ENCODE measurements at regions not wholly inside any gene's neighbourhood (a gene's known extent, or its start where the extent isn't known, plus 50 kb on each side); places are given as distances from the start of the nearest gene placed in this dataset.

- H3K9me3 ChIP-seq (ENCODE audit: low read length), result no peaks in the 10 kb centered on the region
- H3K9me2 ChIP-seq (ENCODE audit: insufficient read depth, low read length), result no peaks in the 10 kb centered on the region
- no peak for DNase-seq (ENCODE audit: low spot score)
- ChIA-PET CTCF (ENCODE audit: unreplicated experiment) (no interaction called here), POLR2A (no interaction called here)
- H2AFZ ChIP-seq (ENCODE audit: low read length), result no peak overlapping the region
- no peaks in the 10 kb centered on the region for H3K36me3 ChIP-seq (ENCODE audit: insufficient read depth, low read length)
- H3K27ac ChIP-seq (ENCODE audit: low read depth, low read length, poor library complexity, severe bottlenecking), result no peak overlapping the region
- H3K4me2 ChIP-seq (ENCODE audit: low read length), result no peak overlapping the region
- H3K4me3 ChIP-seq (ENCODE audit: low read depth, low read length, poor library complexity, severe bottlenecking), result no peak overlapping the region
- H4K20me1 ChIP-seq (ENCODE audit: insufficient read depth, low read length), result no peaks in the 10 kb centered on the region
- no TSS peak for BruUV-seq (replicated peaks)
- TF ChIP-seq CTCF (conservative IDR thresholded peaks at IDR 0.05; ENCODE audit: low read length) (no peak), EZH2phosphoT487 (IDR thresholded peaks at IDR 0.05; ENCODE audit: borderline replicate concordance, low read depth, low read length) (no peak)
- no peaks in the 10 kb centered on the region for H3K79me2 ChIP-seq (ENCODE audit: insufficient read depth, low read depth, low read length)
- intact Hi-C loops (cut with micrococcal nuclease; ENCODE audit: unreplicated experiment), result no loop called here
- H3K4me1 ChIP-seq (ENCODE audit: insufficient read depth, low read length, poor library complexity, severe bottlenecking), result no peaks in the 10 kb centered on the region
Measured at GRCh38 chr3:78273326-78273725, 1233.4 kb downstream of the ROBO2 start.

GRCh38 chr3:78274475-78275065 lies 1234.7 kb downstream of the ROBO2 start:
- no peak overlapping the region for H3K4me3 ChIP-seq (ENCODE audit: low read depth, low read length, poor library complexity, severe bottlenecking)
- intact Hi-C loops (cut with micrococcal nuclease; ENCODE audit: unreplicated experiment), result no loop called here
- no peaks in the 10 kb centered on the region for H3K9me2 ChIP-seq (ENCODE audit: insufficient read depth, low read length)
- no peaks in the 10 kb centered on the region for H3K4me1 ChIP-seq (ENCODE audit: insufficient read depth, low read length, poor library complexity, severe bottlenecking)
- TF ChIP-seq CTCF (conservative IDR thresholded peaks at IDR 0.05; ENCODE audit: low read length) (no peak), EZH2phosphoT487 (IDR thresholded peaks at IDR 0.05; ENCODE audit: borderline replicate concordance, low read depth, low read length) (no peak)
- H3K4me2 ChIP-seq (ENCODE audit: low read length), result no peak overlapping the region
- no peaks in the 10 kb centered on the region for H4K20me1 ChIP-seq (ENCODE audit: insufficient read depth, low read length)
- DNase-seq (ENCODE audit: low spot score), result no peak
- H3K36me3 ChIP-seq (ENCODE audit: insufficient read depth, low read length), result no peaks in the 10 kb centered on the region
- POLR2A ChIA-PET, result no interaction called here
- H3K27ac ChIP-seq (ENCODE audit: low read depth, low read length, poor library complexity, severe bottlenecking), result no peak overlapping the region
- CTCF ChIA-PET (ENCODE audit: unreplicated experiment), result no interaction called here
- H3K79me2 ChIP-seq (ENCODE audit: insufficient read depth, low read depth, low read length), result no peaks in the 10 kb centered on the region
- H3K9me3 ChIP-seq (ENCODE audit: low read length), result no peaks in the 10 kb centered on the region
- H2AFZ ChIP-seq (ENCODE audit: low read length), result no peak overlapping the region
- no TSS peak for BruUV-seq (replicated peaks)

GRCh38 chr3:78275420-78275852 lies 1235.5 kb downstream of the ROBO2 start:
- no peak for TF ChIP-seq EZH2phosphoT487 (IDR thresholded peaks at IDR 0.05; ENCODE audit: borderline replicate concordance, low read depth, low read length)
- TF ChIP-seq CTCF (conservative IDR thresholded peaks at IDR 0.05; ENCODE audit: low read length), result no peak
- Histone ChIP-seq H3K79me2 (ENCODE audit: insufficient read depth, low read depth, low read length) (no peaks in the 10 kb centered on the region), H3K9me2 (ENCODE audit: insufficient read depth, low read length) (no peaks in the 10 kb centered on the region), H3K27ac (ENCODE audit: low read depth, low read length, poor library complexity, severe bottlenecking) (no peak overlapping the region), H4K20me1 (ENCODE audit: insufficient read depth, low read length) (no peaks in the 10 kb centered on the region), H3K4me2 (ENCODE audit: low read length) (no peak overlapping the region), H3K9me3 (ENCODE audit: low read length) (no peaks in the 10 kb centered on the region), H3K4me1 (ENCODE audit: insufficient read depth, low read length, poor library complexity, severe bottlenecking) (no peaks in the 10 kb centered on the region), H3K36me3 (ENCODE audit: insufficient read depth, low read length) (no peaks in the 10 kb centered on the region), H3K4me3 (ENCODE audit: low read depth, low read length, poor library complexity, severe bottlenecking) (no peak overlapping the region), H2AFZ (ENCODE audit: low read length) (no peak overlapping the region)
- no TSS peak for BruUV-seq (replicated peaks)
- intact Hi-C loops (cut with micrococcal nuclease; ENCODE audit: unreplicated experiment), result no loop called here
- ChIA-PET CTCF (ENCODE audit: unreplicated experiment) (no interaction called here), POLR2A (no interaction called here)
- DNase-seq (ENCODE audit: low spot score), result no peak
